GM12878 (cell line): ENCODE measurements at regions not wholly inside any gene's neighbourhood (a gene's known extent, or its start where the extent isn't known, plus 50 kb on each side); places are given as distances from the start of the nearest gene placed in this dataset.

Source experiments
- BCL3 ChIP-seq: IDR thresholded peaks from 2 replicates; pipeline ENCODE4 v1.6.1; 2011; ENCODE audit warnings: borderline replicate concordance, low read depth, mild to moderate bottlenecking, moderate library complexity, low read length; ENCODE audit not compliant: insufficient read depth, poor library complexity, severe bottlenecking
- CTCF ChIP-seq, 3 experiments: IDR thresholded peaks in 2 of 3; conservative IDR thresholded peaks in 1 of 3; 2 replicates each; pipeline ENCODE4 v1.5.1; 2011; ENCODE audit warnings: low read depth in 3 of 3, low read length in 3 of 3, mild to moderate bottlenecking in 3 of 3, control low read depth in 2 of 3, moderate library complexity in 2 of 3, inconsistent platforms in 1 of 3, mixed read lengths in 1 of 3; ENCODE audit not compliant: control insufficient read depth in 2 of 3, insufficient read depth in 1 of 3; ENCODE audit errors: extremely low read depth in 1 of 3
- DPF2 ChIP-seq: fragments of 450-650 bp; IDR thresholded peaks from 2 replicates; pipeline ENCODE4 v1.6.1; 2017; ENCODE audit warnings: mild to moderate bottlenecking
- ELK1 ChIP-seq: IDR thresholded peaks from 2 replicates; pipeline ENCODE4 v1.6.1; 2012; ENCODE audit warnings: low read depth, low read length, improper control_type of control experiment
- HDAC2 ChIP-seq: fragments of 200-600 bp; sonication (generic); IDR thresholded peaks from 2 replicates; pipeline ENCODE4 v1.6.1; 2017
- POLR2A ChIP-seq: IDR thresholded peaks from 2 replicates; pipeline ENCODE4 v1.6.1; 2011; ENCODE audit warnings: low read depth, mild to moderate bottlenecking, low read length
- POLR2AphosphoS5 ChIP-seq: IDR thresholded peaks from 2 replicates; pipeline ENCODE4 v1.6.1; 2011; ENCODE audit warnings: mild to moderate bottlenecking, low read length, inconsistent platforms
- RFX5 ChIP-seq: IDR thresholded peaks from 2 replicates; pipeline ENCODE4 v1.6.1; 2011; ENCODE audit warnings: low read depth, low read length, improper control_type of control experiment
- SIX5 ChIP-seq: IDR thresholded peaks from 2 replicates; pipeline ENCODE4 v1.6.1; 2011; ENCODE audit warnings: mild to moderate bottlenecking, low read depth, low read length, moderate library complexity; ENCODE audit not compliant: severe bottlenecking
- TAF1 ChIP-seq: IDR thresholded peaks from 2 replicates; pipeline ENCODE4 v1.6.1; 2011; ENCODE audit warnings: mild to moderate bottlenecking, low read depth, low read length, borderline replicate concordance
- USF2 ChIP-seq: IDR thresholded peaks from 2 replicates; pipeline ENCODE4 v1.6.1; 2011; ENCODE audit warnings: low read depth, low read length, improper control_type of control experiment, borderline replicate concordance

GRCh38 chr9:36749461-36749860 lies 176.8 kb downstream of the MELK start:
- TF ChIP-seq CTCF (IDR thresholded peaks at IDR 0.05 in 2 of 3, conservative IDR thresholded peaks at IDR 0.05 in 1 of 3; ENCODE audit: control insufficient read depth in 2 of 3, extremely low read depth in 1 of 3, insufficient read depth in 1 of 3, low read depth in 3 of 3, low read length in 3 of 3), result no peak
- no peak for TF ChIP-seq USF2
- TF ChIP-seq RFX5, result no peak
- TF ChIP-seq TAF1, result no peak
- TF ChIP-seq BCL3, result no peak
- TF ChIP-seq POLR2AphosphoS5, result no peak
- no peak for TF ChIP-seq ELK1
- no peak for TF ChIP-seq SIX5
- no peak for TF ChIP-seq HDAC2
- no peak for TF ChIP-seq POLR2A
- no peak for TF ChIP-seq DPF2
